Mucosa of descending colon (tissue), 3 donors: ENCODE measurements at regions not wholly inside any gene's neighbourhood (a gene's known extent, or its start where the extent isn't known, plus 50 kb on each side); places are given as distances from the start of the nearest gene placed in this dataset.

Experiments used
- ATAC-seq: fragments of 200-7000 bp; cut with Tn5 transposase; one replicate; pipeline ENCODE4 v1.9.1; 2020; ENCODE audit warnings: mild to moderate bottlenecking, moderate library complexity
- DNase-seq, 3 donors: peaks; one replicate each; pipeline ENCODE4 v3.0.0-alpha.2; 2020
- H3K36me3 ChIP-seq: fragments of 200-600 bp; one replicate; pipeline ENCODE4 v1.8.0; 2021; ENCODE audit warnings: low read depth, mild to moderate bottlenecking
- H3K4me1 ChIP-seq: fragments of 200-600 bp; one replicate; pipeline ENCODE4 v1.8.0; 2021; ENCODE audit warnings: low read depth, mild to moderate bottlenecking
- H3K4me3 ChIP-seq: fragments of 200-600 bp; one replicate; pipeline ENCODE4 v1.8.0; 2021; ENCODE audit warnings: mild to moderate bottlenecking
- H3K9me3 ChIP-seq: fragments of 200-600 bp; one replicate; pipeline ENCODE4 v1.8.0; 2021; ENCODE audit warnings: mild to moderate bottlenecking
- CTCF ChIP-seq: fragments of 200-600 bp; IDR thresholded peaks from one replicate; pipeline ENCODE4 v1.8.0; 2022; ENCODE audit warnings: antibody characterized with exemption, mild to moderate bottlenecking
- intact Hi-C, 2 donors: fragments of 100-400 bp; cut with DNase I in 1 of 2; cut with micrococcal nuclease in 1 of 2; formaldehyde crosslinking; loops; one replicate each; pipeline versions ENCODE4 v1.11.0 to v1.11.1; 2022; cut with DNase I, micrococcal nuclease
- donor health status: DM: no; HTN: no; CAD: no; lungs with moderate emphysema.
- donor health status: DM: no; HTN: no; CAD: no.
- donor health status: DM: no; HTN: yes; CAD: no.

GRCh38 chr3:148054999-148055398, 642.7 kb upstream of the AGTR1 start:
- Histone ChIP-seq H3K4me1 (no peaks in the 10 kb centered on the region), H3K4me3 (no peak overlapping the region), H3K36me3 (no peaks in the 10 kb centered on the region), H3K9me3 (no peaks in the 10 kb centered on the region)
- intact Hi-C loops = no loop called here
- no peak for TF ChIP-seq CTCF
- DNase-seq = no peak
- no peak for ATAC-seq

- Histone ChIP-seq H3K36me3 (no peaks in the 10 kb centered on the region), H3K4me1 (no peaks in the 10 kb centered on the region), H3K4me3 (no peak overlapping the region), H3K9me3 (no peaks in the 10 kb centered on the region)
- no peak for TF ChIP-seq CTCF
- ATAC-seq (no peak), DNase-seq (no peak)
- intact Hi-C loops = no loop called here
These were observed 635.1 kb upstream of the AGTR1 start for GRCh38 chr3:148062590-148062989.

GRCh38 chr3:148066802-148067201, 630.9 kb upstream of the AGTR1 start:
- ATAC-seq (no peak), DNase-seq (no peak)
- H3K9me3 ChIP-seq = no peaks in the 10 kb centered on the region
- intact Hi-C loops = no loop called here
- no peak overlapping the region for H3K4me3 ChIP-seq
- TF ChIP-seq CTCF = no peak
- H3K36me3 ChIP-seq = no peaks in the 10 kb centered on the region
- H3K4me1 ChIP-seq = no peaks in the 10 kb centered on the region

GRCh38 chr3:148068466-148068865, 629.2 kb upstream of the AGTR1 start:
- H3K9me3 ChIP-seq = no peaks in the 10 kb centered on the region
- intact Hi-C loops = no loop called here
- no peak overlapping the region for H3K4me3 ChIP-seq
- ATAC-seq (no peak), DNase-seq (no peak)
- H3K36me3 ChIP-seq = no peaks in the 10 kb centered on the region
- TF ChIP-seq CTCF = no peak
- H3K4me1 ChIP-seq = no peaks in the 10 kb centered on the region

GRCh38 chr3:148070041-148070440, 627.7 kb upstream of the AGTR1 start:
- TF ChIP-seq CTCF = no peak
- ATAC-seq (no peak), DNase-seq (no peak)
- intact Hi-C loops = no loop called here
- H3K4me3 ChIP-seq = no peak overlapping the region
- no peaks in the 10 kb centered on the region for H3K36me3 ChIP-seq
- no peaks in the 10 kb centered on the region for H3K9me3 ChIP-seq
- H3K4me1 ChIP-seq = no peaks in the 10 kb centered on the region

- DNase-seq = no peak
- Histone ChIP-seq H3K36me3 (no peaks in the 10 kb centered on the region), H3K4me1 (no peaks in the 10 kb centered on the region), H3K9me3 (no peaks in the 10 kb centered on the region), H3K4me3 (no peak overlapping the region)
- intact Hi-C loops = no loop called here
- TF ChIP-seq CTCF = no peak
- ATAC-seq = no peak
These were observed 623.8 kb upstream of the AGTR1 start for GRCh38 chr3:148073721-148074456.
